HG03025 (cell line): ENCODE measurements at regions not wholly inside any gene's neighbourhood (a gene's known extent, or its start where the extent isn't known, plus 50 kb on each side); places are given as distances from the start of the nearest gene placed in this dataset.
"Not testable (repeated sequence)": the region's sequence is repeated elsewhere in the genome, so short reads cannot be mapped to it uniquely, and the experiment has no call there.

ENCODE experiments used
- ATAC-seq: cut with Tn5 transposase; IDR thresholded peaks from one replicate; pipeline ENCODE4 v1.9.1; 2021; ENCODE audit warnings: mild to moderate bottlenecking, moderate library complexity; ENCODE audit not compliant: unreplicated experiment, low FRiP score

DNA sequence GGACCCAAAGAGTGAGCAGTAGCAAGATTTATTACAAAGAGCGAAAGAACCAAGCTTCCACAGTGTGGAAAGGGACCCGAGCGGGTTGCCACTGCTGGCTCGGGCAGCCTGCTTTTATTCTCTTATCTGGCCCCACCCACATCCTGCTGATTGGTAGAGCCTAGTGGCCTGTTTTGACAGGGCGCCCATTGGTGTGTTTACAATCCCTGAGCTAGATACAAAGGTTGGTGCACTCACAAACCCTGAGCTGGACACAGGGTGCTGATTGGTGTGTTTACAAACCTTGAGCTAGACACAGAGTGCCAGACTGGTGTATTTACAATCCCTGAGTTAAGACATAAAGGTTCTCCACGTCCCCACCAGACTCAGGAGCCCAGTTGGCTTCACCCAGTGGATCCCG lies 676.9 kb downstream of the SI start:
- ATAC-seq = not testable (repeated sequence)

DNA sequence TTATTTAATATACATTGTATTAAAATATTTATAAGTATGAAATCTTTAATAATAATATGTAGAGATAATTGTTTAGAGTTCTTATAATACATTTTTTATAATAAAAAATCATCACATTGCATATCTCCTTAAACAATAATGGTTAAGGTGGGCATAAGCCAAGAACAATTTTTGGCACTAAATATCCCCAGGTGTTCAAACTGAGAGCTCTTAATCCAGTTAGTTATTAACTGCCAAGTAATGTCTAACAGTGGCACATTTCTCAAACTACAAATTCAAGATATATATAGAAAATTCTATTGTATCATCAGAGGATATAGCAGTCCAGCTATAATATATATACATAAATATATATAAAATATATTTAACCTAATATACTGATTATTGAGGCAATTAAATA lies 680.8 kb downstream of the SI start:
- ATAC-seq = no peak

DNA sequence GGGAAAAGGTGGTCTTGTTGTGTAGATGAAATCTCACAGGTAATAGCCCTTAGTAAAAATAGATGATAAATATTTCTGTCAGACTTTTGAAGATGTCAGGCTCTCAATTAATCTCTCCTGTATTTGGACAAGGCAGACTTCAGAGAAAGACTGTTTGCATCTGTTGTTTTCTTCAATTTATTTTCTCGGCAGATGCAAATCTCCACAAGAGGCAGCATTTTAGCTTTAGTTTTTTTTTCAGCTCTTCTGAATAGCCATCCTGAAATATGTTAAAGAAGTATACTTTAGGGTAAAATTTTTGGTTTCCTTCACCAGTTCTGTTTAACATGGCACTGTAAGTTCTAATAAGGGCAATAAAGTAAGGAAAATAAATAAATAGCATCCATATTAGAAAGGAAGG lies 685.1 kb downstream of the SI start:
- no peak for ATAC-seq

GRCh38 chr3:164390046-164390445 lies 688.2 kb downstream of the SI start:
- no peak for ATAC-seq

- ATAC-seq = no peak
These were observed 691.1 kb downstream of the SI start for GRCh38 chr3:164387236-164387635.

DNA sequence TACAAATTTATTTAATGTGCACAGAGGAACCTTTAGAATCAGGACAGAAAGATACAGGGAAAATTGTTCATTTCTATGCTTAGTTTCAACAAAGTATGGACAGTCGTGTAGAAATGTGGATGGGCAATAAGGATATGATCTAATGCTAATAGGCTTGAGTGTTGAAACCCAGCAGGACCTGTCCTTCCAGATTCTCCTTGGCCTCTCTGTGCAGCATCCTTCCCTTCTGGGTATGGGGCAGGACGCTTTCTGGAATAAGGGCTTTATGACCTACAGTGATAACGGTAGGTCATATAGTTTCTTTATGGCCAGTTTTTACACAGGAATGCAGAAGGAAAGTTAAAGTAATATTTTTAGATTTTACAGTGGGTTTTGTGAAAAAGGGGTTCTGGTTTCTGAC lies 698.1 kb downstream of the SI start:
- ATAC-seq = no peak

GRCh38 chr3:164377466-164377865 lies 700.8 kb downstream of the SI start:
- no peak for ATAC-seq

DNA sequence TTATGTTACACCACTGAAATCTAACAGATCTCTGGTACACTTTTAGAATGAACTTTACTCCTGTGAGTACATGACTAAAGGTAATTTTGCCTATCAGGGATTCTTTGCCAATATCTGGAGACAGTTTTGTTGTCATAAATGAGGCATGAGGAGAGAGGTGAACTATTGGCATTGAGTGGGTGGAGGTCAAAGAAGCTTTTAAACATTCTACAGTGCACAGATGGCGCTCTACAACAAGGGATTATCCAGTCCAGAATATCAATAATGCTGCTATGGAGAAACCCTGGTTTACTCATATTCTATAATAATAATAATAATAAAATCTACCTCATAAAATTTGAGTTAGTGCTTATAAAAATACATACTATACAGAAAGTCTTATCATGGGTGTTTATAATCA lies 702.3 kb downstream of the SI start:
- ATAC-seq = no peak

DNA sequence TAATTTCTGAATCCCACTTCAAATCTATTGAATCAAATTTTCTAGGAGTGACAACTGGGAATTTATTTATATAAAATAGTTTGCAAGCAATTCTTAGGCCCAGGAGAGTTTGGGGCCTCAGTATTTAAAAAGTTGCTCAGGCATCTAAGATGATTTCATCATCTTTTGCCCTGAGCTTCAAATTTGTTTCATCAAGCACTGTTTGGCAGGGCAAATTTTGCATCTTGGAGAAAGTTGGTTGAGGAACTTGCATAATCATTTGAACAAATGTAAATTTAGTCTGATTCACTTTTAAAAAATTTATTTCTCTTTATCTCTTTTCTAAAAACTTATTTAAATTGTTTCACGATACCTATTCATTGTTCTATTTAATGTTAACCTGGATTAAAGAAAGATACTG lies 702.8 kb downstream of the SI start:
- ATAC-seq = no peak

DNA sequence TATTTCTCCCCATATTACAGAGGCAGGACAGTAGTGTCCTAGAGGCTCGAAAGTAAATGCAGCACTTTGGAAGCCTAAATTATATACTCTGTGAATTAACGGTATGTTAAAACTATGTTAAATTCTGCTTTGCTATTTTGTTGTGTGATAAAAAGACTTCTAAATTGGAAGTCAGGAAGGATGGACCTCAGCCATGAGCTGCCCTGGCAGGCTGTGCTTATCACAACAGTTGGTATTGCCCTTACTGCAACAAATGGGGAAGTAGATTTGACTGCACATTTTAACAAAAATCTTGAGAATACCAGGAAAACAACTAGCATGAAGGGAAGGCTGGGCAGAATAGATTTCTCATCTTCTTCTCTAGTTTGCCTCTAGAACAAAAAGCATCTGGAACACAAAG lies 706.6 kb downstream of the SI start:
- ATAC-seq = no peak

DNA sequence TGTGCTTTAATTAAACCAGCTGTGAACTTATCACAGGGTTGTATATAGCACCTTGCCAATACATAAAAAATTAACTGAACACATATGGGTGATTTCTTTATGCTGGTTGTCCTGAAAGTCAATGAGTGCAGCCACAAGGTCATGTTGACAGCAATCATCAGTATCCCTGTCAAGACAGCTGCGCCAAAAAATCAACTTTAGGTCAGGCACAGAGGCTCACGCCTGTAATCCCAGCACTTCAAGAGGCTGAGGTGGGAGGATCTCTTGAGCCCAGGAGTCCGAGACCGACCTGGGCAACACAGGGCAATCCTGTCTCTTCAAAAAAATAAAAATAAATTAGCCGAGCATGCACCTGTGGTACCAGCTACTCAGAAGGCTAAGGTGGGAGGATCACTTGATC lies 707.3 kb downstream of the SI start:
- ATAC-seq = no peak

DNA sequence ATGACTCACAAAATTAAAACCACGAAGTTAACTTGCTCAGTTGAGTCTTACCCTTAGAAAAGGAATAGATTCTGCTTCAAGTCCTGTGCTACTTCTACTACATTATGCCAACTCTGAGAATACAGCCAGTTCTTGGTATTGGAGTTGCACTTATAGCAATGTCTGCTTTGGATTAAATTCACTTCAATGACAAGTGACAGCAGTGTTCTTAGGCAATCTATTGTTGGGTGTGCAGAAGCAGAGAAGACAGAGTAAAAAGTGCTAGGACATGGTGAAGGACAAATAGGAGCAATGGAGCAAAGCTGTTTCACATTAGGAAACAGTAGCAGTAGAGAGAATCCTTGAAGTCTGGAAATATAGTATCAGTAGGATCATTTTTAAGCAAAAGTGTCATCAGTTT lies 713.1 kb downstream of the SI start:
- no peak for ATAC-seq

GRCh38 chr3:164364111-164364510 lies 714.2 kb downstream of the SI start:
- ATAC-seq = no peak

DNA sequence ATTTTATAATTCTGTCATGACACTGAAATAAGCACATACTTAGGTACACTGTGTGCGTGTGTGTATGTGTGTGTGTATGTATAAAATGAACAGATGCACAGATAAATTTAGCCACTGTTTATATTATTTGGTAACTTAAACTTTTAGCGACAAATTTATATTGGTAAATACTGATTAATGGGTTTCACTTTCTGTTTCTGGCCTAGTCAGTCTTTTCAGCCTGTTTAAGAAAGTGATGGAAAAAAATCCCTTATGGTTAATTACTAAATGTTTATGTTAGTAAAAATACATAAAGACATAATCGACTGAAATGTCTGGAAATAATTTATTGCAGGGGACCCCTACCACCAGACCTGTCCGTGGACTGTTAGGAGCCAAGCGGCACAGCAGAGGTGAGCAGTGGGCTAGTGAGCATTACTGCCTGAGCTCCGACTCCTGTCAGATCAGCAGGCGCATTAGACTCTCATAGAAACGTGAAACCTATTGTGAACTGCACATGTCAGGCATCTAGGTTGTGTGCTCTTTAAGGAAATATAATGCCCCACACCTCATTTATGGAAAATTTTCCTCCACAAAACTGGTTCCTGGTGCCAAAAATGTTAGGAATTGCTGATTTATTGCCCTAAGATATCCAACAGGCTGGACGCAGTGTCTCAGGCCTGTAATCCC lies 717.4 kb downstream of the SI start:
- no peak for ATAC-seq

GRCh38 chr3:164360078-164360578 lies 718.2 kb downstream of the SI start:
- ATAC-seq = no peak

DNA sequence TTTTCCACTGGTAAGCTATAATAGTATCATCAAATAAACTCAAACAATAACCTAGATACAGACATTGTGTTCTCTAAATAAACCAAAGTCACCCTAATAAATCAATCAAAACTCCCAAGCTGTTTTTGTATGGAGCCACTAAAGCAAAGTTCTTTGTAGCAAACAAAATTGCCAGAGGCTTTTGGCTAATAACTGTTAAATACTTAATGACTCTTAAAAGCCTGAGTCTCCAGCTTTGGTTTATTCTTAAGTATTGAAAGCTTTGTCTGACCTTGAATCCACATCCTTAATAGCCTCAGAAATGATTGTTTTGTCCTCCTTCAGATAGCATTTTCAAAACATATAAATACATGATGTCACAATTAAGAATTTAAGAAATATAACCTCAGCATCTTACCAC lies 725.3 kb downstream of the SI start:
- ATAC-seq = no peak

DNA sequence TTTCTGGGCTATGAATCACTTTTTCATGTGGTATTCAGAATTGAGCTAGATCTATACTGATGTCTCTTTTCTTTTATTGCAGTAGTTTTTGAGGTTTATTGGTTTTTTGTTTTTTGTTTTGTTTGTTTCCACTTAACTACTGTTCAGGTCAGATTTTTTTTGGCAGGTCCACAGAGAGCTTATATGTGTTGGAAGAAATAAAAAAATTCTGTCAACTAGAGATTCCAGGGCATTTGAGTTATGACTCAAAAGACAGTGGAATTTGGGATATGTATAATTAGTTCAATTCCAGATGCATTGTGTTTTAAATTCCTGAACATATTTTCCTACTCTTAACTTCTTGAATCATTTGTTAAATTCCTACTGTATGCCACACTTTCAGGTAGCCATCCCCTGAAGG lies 727.2 kb downstream of the SI start:
- no peak for ATAC-seq

- not testable (repeated sequence) for ATAC-seq
These were observed 736.1 kb downstream of the SI start for GRCh38 chr3:164342206-164342605.

GRCh38 chr3:164341086-164341485 lies 737.2 kb downstream of the SI start:
- no peak for ATAC-seq

GRCh38 chr3:164340273-164340672 lies 738.0 kb downstream of the SI start:
- ATAC-seq = no peak

DNA sequence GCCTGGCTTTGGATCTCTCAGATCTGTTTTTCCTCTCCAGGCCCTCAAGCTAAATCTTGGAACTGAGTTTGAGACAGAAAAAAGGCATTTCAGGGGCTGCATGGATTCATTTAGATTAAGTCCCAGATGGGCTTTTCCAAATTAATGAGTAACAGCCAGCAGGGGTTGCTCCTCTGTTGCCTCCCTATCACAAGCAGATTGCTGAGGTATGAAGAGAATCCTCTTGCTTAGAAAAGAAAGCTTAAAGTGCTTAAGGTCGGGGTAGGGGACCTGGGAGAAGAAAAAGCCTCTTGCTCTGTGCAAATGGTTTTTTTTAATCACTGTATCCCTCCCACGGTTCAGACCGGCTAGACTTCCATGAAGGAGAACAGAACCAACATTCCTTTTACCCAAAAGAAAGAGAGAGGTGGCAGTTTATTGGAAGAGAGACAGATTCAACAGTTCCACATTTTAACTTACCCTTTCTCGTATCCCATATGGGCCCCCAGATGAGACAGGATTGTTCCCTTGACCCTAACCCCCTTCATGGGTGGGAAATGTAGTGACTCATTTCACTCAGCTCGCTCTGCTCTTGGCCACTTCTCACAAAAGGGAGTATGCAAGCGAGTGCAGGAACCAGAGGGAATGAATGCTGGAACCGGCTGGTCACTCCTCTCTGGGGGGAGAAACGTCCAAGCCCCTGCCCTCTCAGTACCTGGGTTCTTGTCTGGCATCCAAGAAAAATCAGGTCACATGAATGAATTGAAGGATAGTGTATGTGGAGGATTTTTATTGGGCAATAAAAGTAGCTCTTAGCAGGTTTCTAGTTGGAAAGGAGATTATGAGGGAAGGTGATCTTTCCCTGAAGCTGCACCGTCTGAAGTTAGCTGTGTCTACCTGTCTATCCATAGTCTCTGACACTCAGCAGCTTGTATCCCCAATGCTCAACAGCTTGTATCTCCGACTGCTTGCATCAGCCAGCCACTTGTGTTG lies 745.2 kb downstream of the SI start:
- no peak for ATAC-seq

- no peak for ATAC-seq
These were observed 751.6 kb downstream of the SI start for GRCh38 chr3:164326714-164327113.
